Neural progenitor cell (in vitro differentiated cells): ENCODE measurements at regions not wholly inside any gene's neighbourhood (a gene's known extent, or its start where the extent isn't known, plus 50 kb on each side); places are given as distances from the start of the nearest gene placed in this dataset.

ENCODE experiments used
- DNase-seq: peaks from one replicate; pipeline ENCODE4 v3.0.0-alpha.2; 2016; ENCODE audit warnings: low spot score
- H2AFZ ChIP-seq: fragments of 200-600 bp; sonication (generic); replicated peaks from 2 replicates; pipeline ENCODE4 v1.6.1; 2016; ENCODE audit warnings: antibody characterized with exemption
- H3F3A ChIP-seq: fragments of 200-600 bp; sonication (generic); 2 replicates; pipeline ENCODE4 v1.6.1; 2016; ENCODE audit warnings: antibody characterized with exemption, low read depth
- H3K27ac ChIP-seq: fragments of 200-600 bp; sonication (generic); 2 replicates; pipeline ENCODE4 v1.5.1; 2016; ENCODE audit warnings: mild to moderate bottlenecking
- H3K27me3 ChIP-seq: fragments of 200-600 bp; sonication (generic); 2 replicates; pipeline ENCODE4 v1.6.1; 2016; ENCODE audit warnings: mild to moderate bottlenecking, moderate library complexity
- H3K36me3 ChIP-seq: fragments of 200-600 bp; sonication (generic); 2 replicates; pipeline ENCODE4 v1.5.1; 2016
- H3K4me1 ChIP-seq: fragments of 200-600 bp; sonication (generic); 2 replicates; pipeline ENCODE4 v1.6.1; 2016; ENCODE audit warnings: mixed run types
- H3K4me2 ChIP-seq: fragments of 200-600 bp; sonication (generic); 2 replicates; pipeline ENCODE4 v1.6.1; 2016
- H3K4me3 ChIP-seq: fragments of 200-600 bp; sonication (generic); 2 replicates; pipeline ENCODE4 v1.5.1; 2016
- H3K79me2 ChIP-seq: fragments of 200-600 bp; sonication (generic); 2 replicates; pipeline ENCODE4 v1.6.1; 2016; ENCODE audit warnings: low read depth
- H3K9ac ChIP-seq: fragments of 200-600 bp; sonication (generic); 2 replicates; pipeline ENCODE4 v1.6.1; 2016
- H3K9me3 ChIP-seq: fragments of 200-600 bp; sonication (generic); 2 replicates; pipeline ENCODE4 v1.5.1; 2016; ENCODE audit warnings: low read depth
- H4K20me1 ChIP-seq: fragments of 200-600 bp; sonication (generic); 2 replicates; pipeline ENCODE4 v1.6.1; 2016; ENCODE audit warnings: low read depth
- H3K27ac Mint-ChIP-seq: 3 replicates; pipeline ENCODE4 v1.8.0; 2021; ENCODE audit warnings: mixed read lengths
- H3K27me3 Mint-ChIP-seq: 2 replicates; pipeline ENCODE4 v1.8.0; 2022; ENCODE audit warnings: low read depth, mild to moderate bottlenecking, inconsistent platforms, moderate library complexity, mixed read lengths; ENCODE audit not compliant: insufficient read depth
- H3K36me3 Mint-ChIP-seq: 3 replicates; pipeline ENCODE4 v1.8.0; 2021; ENCODE audit warnings: mixed read lengths
- H3K4me1 Mint-ChIP-seq: 3 replicates; pipeline ENCODE4 v1.8.0; 2021; ENCODE audit warnings: mixed read lengths
- H3K4me3 Mint-ChIP-seq: 3 replicates; pipeline ENCODE4 v1.8.0; 2021; ENCODE audit warnings: mild to moderate bottlenecking, moderate library complexity, mixed read lengths
- H3K9me3 Mint-ChIP-seq: 3 replicates; pipeline ENCODE4 v1.8.0; 2020; ENCODE audit warnings: mixed read lengths
- CTCF ChIP-seq: fragments of 200-600 bp; sonication (generic); IDR thresholded peaks from 2 replicates; pipeline ENCODE4 v1.5.1; 2017; ENCODE audit warnings: antibody characterized with exemption, mild to moderate bottlenecking
- EZH2 ChIP-seq: fragments of 200-600 bp; sonication (generic); IDR thresholded peaks from 2 replicates; pipeline ENCODE4 v1.6.1; 2017; ENCODE audit warnings: antibody characterized with exemption, mild to moderate bottlenecking, moderate library complexity
- EZH2phosphoT487 ChIP-seq: fragments of 200-600 bp; sonication (generic); IDR thresholded peaks from 2 replicates; pipeline ENCODE4 v1.6.1; 2017; ENCODE audit warnings: antibody characterized with exemption

- no peaks in the 10 kb centered on the region for H3K4me1 Mint-ChIP-seq
- H4K20me1 ChIP-seq = no peaks in the 10 kb centered on the region
- H3K4me3 ChIP-seq = no peak overlapping the region
Observed at GRCh38 chr4:12672303-12672702, 811.8 kb downstream of the RAB28 start.

GRCh38 chr4:12658146-12658545 is 826.0 kb downstream of the RAB28 start:
- H3K36me3 Mint-ChIP-seq = no peaks in the 10 kb centered on the region
- H3K4me1 ChIP-seq = no peaks in the 10 kb centered on the region
- TF ChIP-seq EZH2 = no peak
- TF ChIP-seq CTCF = no peak
- no peak for TF ChIP-seq EZH2phosphoT487
- H3K27me3 Mint-ChIP-seq = no peaks in the 10 kb centered on the region
- H3K36me3 ChIP-seq = no peaks in the 10 kb centered on the region
- no peak overlapping the region for H3K27ac ChIP-seq
- H3K4me1 Mint-ChIP-seq = no peaks in the 10 kb centered on the region
- no peaks in the 10 kb centered on the region for H3K79me2 ChIP-seq
- DNase-seq = no peak
- H3K9ac ChIP-seq = no peak overlapping the region
- H2AFZ ChIP-seq = no peak overlapping the region
- no peaks in the 10 kb centered on the region for H3K9me3 ChIP-seq
- H4K20me1 ChIP-seq = no peaks in the 10 kb centered on the region
- H3K27ac Mint-ChIP-seq = no peak overlapping the region
- H3K9me3 Mint-ChIP-seq = no peaks in the 10 kb centered on the region
- no peaks in the 10 kb centered on the region for H3F3A ChIP-seq
- no peak overlapping the region for H3K4me3 ChIP-seq
- no peaks in the 10 kb centered on the region for H3K27me3 ChIP-seq
- no peak overlapping the region for H3K4me3 Mint-ChIP-seq
- H3K4me2 ChIP-seq = no peak overlapping the region

More at GRCh38 chr4:12672303-12672702, 811.8 kb downstream of the RAB28 start:
- Histone ChIP-seq H3K9me3 (no peaks in the 10 kb centered on the region), H3K4me2 (no peak overlapping the region), H3F3A (no peaks in the 10 kb centered on the region), H3K9ac (no peak overlapping the region), H3K27me3 (no peaks in the 10 kb centered on the region), H2AFZ (no peak overlapping the region), H3K4me1 (no peaks in the 10 kb centered on the region), H3K79me2 (no peaks in the 10 kb centered on the region), H3K36me3 (no peaks in the 10 kb centered on the region), H3K27ac (no peak overlapping the region)
- peaks cover 2% of the 10 kb centered on the region for H3K27me3 Mint-ChIP-seq
- no peaks in the 10 kb centered on the region for H3K36me3 Mint-ChIP-seq
- no peak overlapping the region for H3K4me3 Mint-ChIP-seq
- H3K9me3 Mint-ChIP-seq = peaks cover 13% of the 10 kb centered on the region
- no peak overlapping the region for H3K27ac Mint-ChIP-seq
- no peak for TF ChIP-seq EZH2phosphoT487
- no peak for TF ChIP-seq CTCF
- no peak for TF ChIP-seq EZH2
- no peak for DNase-seq

- no peak for DNase-seq
- Histone ChIP-seq H3K4me2 (no peak overlapping the region), H4K20me1 (no peaks in the 10 kb centered on the region), H3K9me3 (no peaks in the 10 kb centered on the region), H3K4me1 (no peaks in the 10 kb centered on the region), H3F3A (peaks cover 3% of the 10 kb centered on the region), H3K27me3 (no peaks in the 10 kb centered on the region), H3K9ac (no peak overlapping the region), H3K36me3 (peaks cover 2% of the 10 kb centered on the region), H3K4me3 (no peak overlapping the region), H3K79me2 (no peaks in the 10 kb centered on the region), H2AFZ (no peak overlapping the region), H3K27ac (no peak overlapping the region)
- H3K27ac Mint-ChIP-seq = no peak overlapping the region
- H3K27me3 Mint-ChIP-seq = no peaks in the 10 kb centered on the region
- no peak for TF ChIP-seq EZH2phosphoT487
- no peak for TF ChIP-seq EZH2
- no peak overlapping the region for H3K4me3 Mint-ChIP-seq
- no peaks in the 10 kb centered on the region for H3K36me3 Mint-ChIP-seq
- H3K4me1 Mint-ChIP-seq = no peaks in the 10 kb centered on the region
- H3K9me3 Mint-ChIP-seq = no peaks in the 10 kb centered on the region
Observed at GRCh38 chr4:12651876-12652275, 832.3 kb downstream of the RAB28 start.

GRCh38 chr4:12645732-12646131 is 838.4 kb downstream of the RAB28 start:
- Histone ChIP-seq H3K36me3 (peaks cover 2% of the 10 kb centered on the region), H3K4me2 (no peak overlapping the region), H3K9ac (no peak overlapping the region), H3K27me3 (no peaks in the 10 kb centered on the region), H3F3A (peaks cover 3% of the 10 kb centered on the region), H4K20me1 (no peaks in the 10 kb centered on the region), H3K79me2 (no peaks in the 10 kb centered on the region), H3K4me3 (no peak overlapping the region), H3K27ac (no peak overlapping the region), H3K9me3 (no peaks in the 10 kb centered on the region), H3K4me1 (no peaks in the 10 kb centered on the region), H2AFZ (no peak overlapping the region)
- no peak for DNase-seq
- H3K36me3 Mint-ChIP-seq = no peaks in the 10 kb centered on the region
- peaks cover 2% of the 10 kb centered on the region for H3K27me3 Mint-ChIP-seq
- no peaks in the 10 kb centered on the region for H3K4me1 Mint-ChIP-seq
- no peak overlapping the region for H3K27ac Mint-ChIP-seq
- TF ChIP-seq EZH2phosphoT487 (no peak), CTCF (no peak), EZH2 (no peak)
- no peaks in the 10 kb centered on the region for H3K9me3 Mint-ChIP-seq
- no peak overlapping the region for H3K4me3 Mint-ChIP-seq
